ENCODE measurements at regions not wholly inside any gene's neighbourhood (a gene's known extent, or its start where the extent isn't known, plus 50 kb on each side); places are given as distances from the start of the nearest gene placed in this dataset.
A peak's percentile ranks its signal among the peaks of the same experiment; 100 is the strongest.
"Not testable (repeated sequence)": the region's sequence is repeated elsewhere in the genome, so short reads cannot be mapped to it uniquely, and the experiment has no call there.

- no peaks in the 10 kb centered on the region for H3K9me3 ChIP-seq
- ATAC-seq (ENCODE audit: low FRiP score in 2 of 2), result peak in 1 of 2 donors; percentile 16
- H3K4me3 ChIP-seq, result no peak overlapping the region
- H3K36me3 ChIP-seq, result no peaks in the 10 kb centered on the region
- no peaks in the 10 kb centered on the region for H3K27me3 ChIP-seq
- no peak for DNase-seq
- WGBS, 2 donors, result 78 to 80% methylated on average over 3 of the region's 3 CpGs
- TF ChIP-seq POLR2A (IDR thresholded peaks at IDR 0.05) (no peak), POLR2AphosphoS5 (IDR thresholded peaks at IDR 0.05) (no peak), EP300 (IDR thresholded peaks at IDR 0.05) (no peak), CTCF (IDR thresholded peaks at IDR 0.05) (no peak)
- no peaks in the 10 kb centered on the region for H3K4me1 ChIP-seq
- no peak overlapping the region for H3K27ac ChIP-seq
These were observed 98.8 kb upstream of the CLNK start for GRCh38 chr4:10783351-10783750.

- Histone ChIP-seq H3K9me3 (no peaks in the 10 kb centered on the region), H3K4me3 (no peak overlapping the region), H3K4me1 (no peaks in the 10 kb centered on the region), H3K27me3 (no peaks in the 10 kb centered on the region), H3K36me3 (no peaks in the 10 kb centered on the region), H3K27ac (no peak overlapping the region)
- WGBS, 2 donors, result 83 to 86% methylated on average over 5 of the region's 5 CpGs
- ATAC-seq (ENCODE audit: low FRiP score in 2 of 2) (no peak), DNase-seq (no peak)
- TF ChIP-seq CTCF (IDR thresholded peaks at IDR 0.05), result no peak
- TF ChIP-seq EP300 (IDR thresholded peaks at IDR 0.05), result no peak
These were observed 97.2 kb upstream of the CLNK start for GRCh38 chr4:10781805-10782204.

- not testable (repeated sequence) for H3K4me3 ChIP-seq; ATAC-seq (ENCODE audit: low FRiP score in 2 of 2); H3K27me3 ChIP-seq; H3K4me1 ChIP-seq; H3K36me3 ChIP-seq; H3K27ac ChIP-seq; H3K9me3 ChIP-seq
- DNase-seq, result peak in 1 of 2 donors; percentile 41
- 91 to 96% methylated on average over 11 to 13 of the region's 13 CpGs for WGBS, 2 donors
These were observed 96.2 kb upstream of the CLNK start for GRCh38 chr4:10780803-10781202.

GRCh38 chr4:10775132-10775531 lies 90.6 kb upstream of the CLNK start:
- not testable (repeated sequence) for ATAC-seq (ENCODE audit: low FRiP score in 2 of 2); DNase-seq; H3K9me3 ChIP-seq; H3K4me1 ChIP-seq; H3K4me3 ChIP-seq; H3K27ac ChIP-seq; H3K36me3 ChIP-seq; H3K27me3 ChIP-seq
- WGBS, 2 donors, result 92 to 94% methylated on average over 4 of the region's 4 CpGs

GRCh38 chr4:10773656-10774055 lies 89.1 kb upstream of the CLNK start:
- Histone ChIP-seq H3K27ac (no peak overlapping the region), H3K4me3 (no peak overlapping the region), H3K4me1 (no peaks in the 10 kb centered on the region), H3K27me3 (no peaks in the 10 kb centered on the region), H3K9me3 (no peaks in the 10 kb centered on the region), H3K36me3 (no peaks in the 10 kb centered on the region)
- 70 to 71% methylated on average over 2 of the region's 2 CpGs for WGBS, 2 donors
- TF ChIP-seq POLR2A (IDR thresholded peaks at IDR 0.05) (no peak), CTCF (IDR thresholded peaks at IDR 0.05) (no peak), EP300 (IDR thresholded peaks at IDR 0.05) (no peak), POLR2AphosphoS5 (IDR thresholded peaks at IDR 0.05) (no peak)
- ATAC-seq (ENCODE audit: low FRiP score in 2 of 2) (no peak), DNase-seq (no peak)

GRCh38 chr4:10773010-10773409 lies 88.4 kb upstream of the CLNK start:
- 27 to 31% methylated on average over 3 of the region's 3 CpGs for WGBS, 2 donors
- H3K4me3 ChIP-seq, result no peak overlapping the region
- no peaks in the 10 kb centered on the region for H3K36me3 ChIP-seq
- H3K9me3 ChIP-seq, result no peaks in the 10 kb centered on the region
- no peak overlapping the region for H3K27ac ChIP-seq
- DNase-seq, result no peak
- H3K4me1 ChIP-seq, result no peaks in the 10 kb centered on the region
- TF ChIP-seq POLR2AphosphoS5 (IDR thresholded peaks at IDR 0.05), result no peak
- no peak for TF ChIP-seq CTCF (IDR thresholded peaks at IDR 0.05)
- TF ChIP-seq POLR2A (IDR thresholded peaks at IDR 0.05), result no peak
- no peak for TF ChIP-seq EP300 (IDR thresholded peaks at IDR 0.05)
- no peak for ATAC-seq (ENCODE audit: low FRiP score in 2 of 2)
- H3K27me3 ChIP-seq, result no peaks in the 10 kb centered on the region

Measured in upper lobe of left lung (tissue), 6 donors.